ENCODE measurements at regions not wholly inside any gene's neighbourhood (a gene's known extent, or its start where the extent isn't known, plus 50 kb on each side); places are given as distances from the start of the nearest gene placed in this dataset.

DNA sequence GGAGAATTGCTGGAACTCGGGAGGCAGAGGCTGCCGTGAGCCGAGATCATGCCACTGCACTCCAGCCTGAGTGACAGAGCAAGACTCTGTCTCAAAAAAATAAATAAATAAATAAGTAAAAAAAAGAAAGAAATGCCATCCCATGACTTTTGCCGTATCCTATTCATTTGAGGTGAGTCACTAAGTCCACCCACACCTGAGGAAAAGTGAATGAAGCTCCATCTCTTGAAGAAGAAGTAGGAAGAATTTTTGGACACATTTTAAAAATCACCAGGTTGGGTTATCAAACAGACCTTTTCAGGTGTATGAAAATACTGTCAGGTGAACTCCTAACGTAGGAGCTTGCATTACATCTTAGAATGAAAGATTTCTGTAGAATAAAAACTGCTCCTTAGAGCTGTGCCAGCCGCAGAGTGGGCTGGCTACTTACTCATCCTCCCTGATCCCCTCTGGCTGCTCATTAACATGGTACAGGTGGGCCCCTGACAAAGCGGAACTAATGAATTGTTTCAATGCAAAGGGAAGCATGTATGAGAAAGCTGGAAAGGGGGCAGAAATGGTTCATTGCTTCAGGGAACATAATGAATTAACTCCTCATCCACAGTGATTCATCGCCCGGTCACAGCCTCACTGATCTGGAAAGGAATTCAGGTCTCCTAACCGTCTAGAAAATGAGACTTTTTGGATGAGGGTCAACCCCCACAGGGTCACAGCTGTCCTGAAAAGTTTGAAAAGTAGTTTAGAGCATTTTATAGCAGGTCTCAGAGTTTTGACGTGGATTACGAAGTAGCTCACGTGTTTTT lies 191.4 kb downstream of the SPP2 start:
- H3K4me3 ChIP-seq (ENCODE audit: low read depth, low read length), result no peak overlapping the region
- TF ChIP-seq, protein P1, sequence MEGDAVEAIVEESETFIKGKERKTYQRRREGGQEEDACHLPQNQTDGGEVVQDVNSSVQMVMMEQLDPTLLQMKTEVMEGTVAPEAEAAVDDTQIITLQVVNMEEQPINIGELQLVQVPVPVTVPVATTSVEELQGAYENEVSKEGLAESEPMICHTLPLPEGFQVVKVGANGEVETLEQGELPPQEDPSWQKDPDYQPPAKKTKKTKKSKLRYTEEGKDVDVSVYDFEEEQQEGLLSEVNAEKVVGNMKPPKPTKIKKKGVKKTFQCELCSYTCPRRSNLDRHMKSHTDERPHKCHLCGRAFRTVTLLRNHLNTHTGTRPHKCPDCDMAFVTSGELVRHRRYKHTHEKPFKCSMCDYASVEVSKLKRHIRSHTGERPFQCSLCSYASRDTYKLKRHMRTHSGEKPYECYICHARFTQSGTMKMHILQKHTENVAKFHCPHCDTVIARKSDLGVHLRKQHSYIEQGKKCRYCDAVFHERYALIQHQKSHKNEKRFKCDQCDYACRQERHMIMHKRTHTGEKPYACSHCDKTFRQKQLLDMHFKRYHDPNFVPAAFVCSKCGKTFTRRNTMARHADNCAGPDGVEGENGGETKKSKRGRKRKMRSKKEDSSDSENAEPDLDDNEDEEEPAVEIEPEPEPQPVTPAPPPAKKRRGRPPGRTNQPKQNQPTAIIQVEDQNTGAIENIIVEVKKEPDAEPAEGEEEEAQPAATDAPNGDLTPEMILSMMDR (IDR thresholded peaks at IDR 0.05; ENCODE audit: control insufficient read depth, extremely low read depth, insufficient read depth), result no peak
- DNase-seq (ENCODE audit: low read depth), result no peak

DNA sequence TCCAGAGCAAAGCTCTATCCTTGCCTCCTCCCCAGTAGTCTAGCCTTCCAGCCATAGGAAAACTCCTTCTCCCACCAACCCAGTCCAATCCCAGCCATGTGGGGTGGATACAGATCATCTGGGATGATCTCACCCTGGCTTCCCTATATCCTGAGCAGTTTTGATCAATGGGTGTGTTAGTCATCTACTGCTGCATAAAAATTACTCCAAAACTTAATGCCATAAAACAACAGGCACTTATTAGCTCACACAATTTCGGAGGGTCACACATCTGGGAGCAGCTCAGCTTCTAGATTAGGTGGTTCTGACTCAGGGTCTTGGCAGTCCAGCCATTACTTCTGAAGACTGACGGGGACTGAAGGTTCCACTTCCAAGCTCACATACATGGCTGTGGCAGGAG lies 190.4 kb downstream of the SPP2 start:
- TF ChIP-seq, protein P1 (IDR thresholded peaks at IDR 0.05; ENCODE audit: control insufficient read depth, extremely low read depth, insufficient read depth), result no peak
- no peak overlapping the region for H3K4me3 ChIP-seq (ENCODE audit: low read depth, low read length)
- no peak for DNase-seq (ENCODE audit: low read depth)

DNA sequence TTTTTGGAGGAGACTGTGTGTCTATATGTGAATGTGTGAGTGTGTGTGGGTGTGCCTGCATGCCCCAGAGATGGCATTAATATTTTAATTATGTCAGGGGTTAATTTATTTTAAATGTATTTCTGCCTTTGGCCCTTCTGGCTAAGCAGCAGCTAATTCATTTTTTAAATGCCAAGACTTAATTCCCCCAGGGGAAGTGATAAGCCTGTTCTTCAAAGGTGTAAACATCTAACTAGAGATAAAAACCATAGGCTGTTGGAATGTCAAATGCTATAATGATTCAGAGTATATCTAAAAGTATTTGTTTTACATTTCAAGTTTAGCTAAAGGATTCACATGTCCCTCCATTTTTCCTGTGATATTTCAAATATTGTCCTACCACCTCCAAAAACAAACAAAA lies 184.7 kb downstream of the SPP2 start:
- H3K4me3 ChIP-seq (ENCODE audit: low read depth, low read length), result no peak overlapping the region
- TF ChIP-seq, protein P1 (IDR thresholded peaks at IDR 0.05; ENCODE audit: control insufficient read depth, extremely low read depth, insufficient read depth), result no peak

DNA sequence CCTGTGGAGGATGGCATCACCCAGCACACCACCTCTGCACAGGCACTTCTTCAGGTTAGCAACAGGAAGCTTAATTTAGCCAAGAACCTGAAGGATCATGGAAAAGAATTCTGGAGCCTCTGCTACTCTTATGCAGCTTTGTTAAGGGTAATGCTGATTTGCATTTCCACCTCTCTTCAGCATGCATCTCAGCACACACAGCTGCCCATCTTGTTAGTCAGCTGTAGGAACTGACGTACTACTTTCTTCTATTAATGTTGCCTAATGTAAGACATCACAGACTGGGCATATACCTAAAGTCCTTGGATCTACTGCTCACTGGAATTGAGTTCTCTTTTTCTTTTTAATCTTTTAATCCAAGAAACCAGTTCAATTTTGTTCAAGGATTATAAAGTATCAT lies 181.0 kb downstream of the SPP2 start:
- TF ChIP-seq, protein P1 (IDR thresholded peaks at IDR 0.05; ENCODE audit: control insufficient read depth, extremely low read depth, insufficient read depth), result no peak
- no peak for DNase-seq (ENCODE audit: low read depth)
- H3K4me3 ChIP-seq (ENCODE audit: low read depth, low read length), result no peak overlapping the region

More for the DNA sequence above, 184.7 kb downstream of the SPP2 start:
- DNase-seq (ENCODE audit: low read depth), result no peak

DNA sequence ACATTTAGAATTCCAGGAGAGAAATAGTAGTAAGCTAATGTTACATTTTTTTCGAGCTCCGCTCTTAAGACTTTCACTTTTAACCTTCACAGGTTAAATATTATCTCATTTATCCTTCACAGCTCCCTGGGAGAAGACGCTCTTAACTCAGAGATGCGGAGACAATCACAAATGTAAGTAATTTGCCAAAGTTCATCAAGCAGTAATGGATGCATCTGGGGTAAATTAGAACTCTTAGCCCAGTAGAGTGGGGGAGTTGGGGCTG lies 168.5 kb downstream of the SPP2 start:
- TF ChIP-seq, protein P1 (IDR thresholded peaks at IDR 0.05; ENCODE audit: control insufficient read depth, extremely low read depth, insufficient read depth), result no peak

DNA sequence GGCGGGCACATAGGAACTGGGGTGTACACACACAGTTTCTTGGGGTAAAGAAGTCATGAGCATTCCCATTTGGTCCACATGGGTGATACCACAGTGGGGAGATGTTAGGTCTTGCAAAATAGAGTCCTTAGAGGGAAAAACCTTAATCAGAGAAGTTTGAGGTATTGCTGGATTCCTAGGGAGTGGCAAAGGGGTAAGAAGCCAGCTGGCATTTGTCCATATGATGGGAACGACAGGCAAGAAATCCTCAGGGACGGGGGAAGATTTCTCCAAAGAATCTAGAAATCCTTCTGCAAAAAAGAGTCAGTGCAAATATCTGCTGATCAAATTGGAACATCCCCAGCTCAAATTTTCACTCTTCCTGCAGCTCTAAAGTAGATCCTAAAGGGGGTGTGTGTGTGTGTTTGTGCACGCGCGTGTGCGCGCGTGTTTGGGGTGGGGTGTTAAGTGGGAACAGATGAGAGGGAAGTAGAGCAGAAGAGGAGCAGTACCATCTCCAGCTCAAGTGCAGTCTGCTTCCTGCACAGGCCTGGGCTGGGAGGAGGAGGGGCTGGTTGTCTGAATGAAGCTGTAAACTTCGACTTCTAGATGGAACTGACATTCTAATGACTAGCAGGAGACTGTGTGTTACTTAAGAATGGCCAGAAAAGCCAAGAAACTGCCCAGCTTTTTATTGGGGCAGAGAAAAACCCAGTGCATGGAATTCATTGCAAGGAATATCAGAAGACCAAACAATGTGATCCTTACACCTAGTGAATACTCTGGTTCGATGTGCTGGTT lies 168.0 kb downstream of the SPP2 start:
- TF ChIP-seq, protein P1 (IDR thresholded peaks at IDR 0.05; ENCODE audit: control insufficient read depth, extremely low read depth, insufficient read depth), result no peak
- DNase-seq (ENCODE audit: low read depth), result no peak
- H3K4me3 ChIP-seq (ENCODE audit: low read depth, low read length), result no peak overlapping the region

More for the DNA sequence above, 168.5 kb downstream of the SPP2 start:
- H3K4me3 ChIP-seq (ENCODE audit: low read depth, low read length), result no peak overlapping the region
- no peak for DNase-seq (ENCODE audit: low read depth)

Data from LNCaP clone FGC (cell line).